Osteocyte (in vitro differentiated cells): ENCODE measurements at regions not wholly inside any gene's neighbourhood (a gene's known extent, or its start where the extent isn't known, plus 50 kb on each side); places are given as distances from the start of the nearest gene placed in this dataset.
A peak's percentile ranks its signal among the peaks of the same experiment; 100 is the strongest.

Experiments used
- DNase-seq: peaks from one replicate; pipeline ENCODE4 v3.0.0; 2021; ENCODE audit warnings: mixed read lengths; ENCODE audit not compliant: unreplicated experiment; ENCODE audit errors: extremely low spot score
- H3K27ac Mint-ChIP-seq: one replicate; pipeline ENCODE4 v1.8.0; 2021; ENCODE audit warnings: mild to moderate bottlenecking, mixed read lengths; ENCODE audit not compliant: unreplicated experiment
- H3K27me3 Mint-ChIP-seq: one replicate; pipeline ENCODE4 v1.8.0; 2021; ENCODE audit warnings: mixed read lengths; ENCODE audit not compliant: unreplicated experiment
- H3K36me3 Mint-ChIP-seq: one replicate; pipeline ENCODE4 v1.8.0; 2021; ENCODE audit warnings: mixed read lengths; ENCODE audit not compliant: unreplicated experiment
- H3K4me1 Mint-ChIP-seq: one replicate; pipeline ENCODE4 v1.8.0; 2021; ENCODE audit warnings: mixed read lengths; ENCODE audit not compliant: unreplicated experiment
- H3K4me3 Mint-ChIP-seq: one replicate; pipeline ENCODE4 v1.8.0; 2021; ENCODE audit warnings: mild to moderate bottlenecking, moderate library complexity, mixed read lengths; ENCODE audit not compliant: unreplicated experiment
- H3K9me3 Mint-ChIP-seq: one replicate; pipeline ENCODE4 v1.8.0; 2021; ENCODE audit warnings: mixed read lengths; ENCODE audit not compliant: unreplicated experiment
- TF ChIP-seq, protein P1 (sequence below): fragments of 200-600 bp; sonication (generic); IDR thresholded peaks from 2 replicates; pipeline ENCODE4 v1.5.0; 2021; ENCODE audit warnings: antibody characterized with exemption, mild to moderate bottlenecking, moderate library complexity

- TF ChIP-seq, protein P1, sequence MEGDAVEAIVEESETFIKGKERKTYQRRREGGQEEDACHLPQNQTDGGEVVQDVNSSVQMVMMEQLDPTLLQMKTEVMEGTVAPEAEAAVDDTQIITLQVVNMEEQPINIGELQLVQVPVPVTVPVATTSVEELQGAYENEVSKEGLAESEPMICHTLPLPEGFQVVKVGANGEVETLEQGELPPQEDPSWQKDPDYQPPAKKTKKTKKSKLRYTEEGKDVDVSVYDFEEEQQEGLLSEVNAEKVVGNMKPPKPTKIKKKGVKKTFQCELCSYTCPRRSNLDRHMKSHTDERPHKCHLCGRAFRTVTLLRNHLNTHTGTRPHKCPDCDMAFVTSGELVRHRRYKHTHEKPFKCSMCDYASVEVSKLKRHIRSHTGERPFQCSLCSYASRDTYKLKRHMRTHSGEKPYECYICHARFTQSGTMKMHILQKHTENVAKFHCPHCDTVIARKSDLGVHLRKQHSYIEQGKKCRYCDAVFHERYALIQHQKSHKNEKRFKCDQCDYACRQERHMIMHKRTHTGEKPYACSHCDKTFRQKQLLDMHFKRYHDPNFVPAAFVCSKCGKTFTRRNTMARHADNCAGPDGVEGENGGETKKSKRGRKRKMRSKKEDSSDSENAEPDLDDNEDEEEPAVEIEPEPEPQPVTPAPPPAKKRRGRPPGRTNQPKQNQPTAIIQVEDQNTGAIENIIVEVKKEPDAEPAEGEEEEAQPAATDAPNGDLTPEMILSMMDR = no peak
- H3K9me3 Mint-ChIP-seq = peaks cover 5% of the 10 kb centered on the region
- no peak overlapping the region for H3K27ac Mint-ChIP-seq
- no peak for DNase-seq
- no peaks in the 10 kb centered on the region for H3K27me3 Mint-ChIP-seq
- peaks cover 50% of the 10 kb centered on the region for H3K4me1 Mint-ChIP-seq
- no peak overlapping the region for H3K4me3 Mint-ChIP-seq
- no peaks in the 10 kb centered on the region for H3K36me3 Mint-ChIP-seq
These were observed 98.8 kb upstream of the PDE3A start for GRCh38 chr12:20269337-20270067.

- TF ChIP-seq, protein P1 = no peak
- H3K4me3 Mint-ChIP-seq = no peak overlapping the region
- H3K27ac Mint-ChIP-seq = no peak overlapping the region
- H3K27me3 Mint-ChIP-seq = no peaks in the 10 kb centered on the region
- peaks cover 42% of the 10 kb centered on the region for H3K4me1 Mint-ChIP-seq
- H3K36me3 Mint-ChIP-seq = no peaks in the 10 kb centered on the region
- no peak for DNase-seq
- H3K9me3 Mint-ChIP-seq = peaks cover 5% of the 10 kb centered on the region
These were observed 97.8 kb upstream of the PDE3A start for GRCh38 chr12:20270557-20270956.

GRCh38 chr12:20272161-20272560, 96.2 kb upstream of the PDE3A start:
- Mint-ChIP-seq H3K27ac (peak overlapping the region; percentile 58), H3K9me3 (peaks cover 5% of the 10 kb centered on the region), H3K27me3 (no peaks in the 10 kb centered on the region), H3K4me1 (peaks cover 45% of the 10 kb centered on the region), H3K36me3 (no peaks in the 10 kb centered on the region), H3K4me3 (no peak overlapping the region)
- TF ChIP-seq, protein P1 = no peak
- DNase-seq = no peak

DNA sequence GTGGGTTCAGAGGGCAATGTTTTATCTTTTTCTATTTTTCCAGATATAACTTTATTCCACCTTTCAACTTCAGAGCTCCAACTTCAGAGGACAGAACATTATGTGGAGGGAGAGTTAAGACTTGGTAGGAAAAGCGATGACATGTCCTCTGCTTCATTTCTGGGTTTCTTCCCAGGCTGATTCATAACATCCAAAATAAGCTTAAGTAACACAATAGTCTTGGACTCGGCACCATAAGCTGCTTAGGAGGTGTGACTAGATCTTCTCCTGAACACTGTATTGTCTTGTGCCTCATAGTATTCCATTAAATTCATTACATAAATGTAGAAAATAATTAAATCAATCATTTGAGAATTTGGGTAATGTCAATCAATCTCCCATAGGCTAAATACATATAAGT, 95.5 kb upstream of the PDE3A start:
- Mint-ChIP-seq H3K4me3 (no peak overlapping the region), H3K4me1 (peaks cover 45% of the 10 kb centered on the region), H3K27ac (peak overlapping the region; percentile 58), H3K36me3 (no peaks in the 10 kb centered on the region), H3K27me3 (no peaks in the 10 kb centered on the region), H3K9me3 (peaks cover 5% of the 10 kb centered on the region)
- no peak for DNase-seq
- TF ChIP-seq, protein P1 = no peak

- Mint-ChIP-seq H3K4me1 (peaks cover 45% of the 10 kb centered on the region), H3K27me3 (no peaks in the 10 kb centered on the region), H3K9me3 (no peaks in the 10 kb centered on the region)
These were observed 94.3 kb upstream of the PDE3A start for GRCh38 chr12:20274008-20274407.

More at GRCh38 chr12:20274008-20274407, 94.3 kb upstream of the PDE3A start:
- TF ChIP-seq, protein P1 = no peak
- no peaks in the 10 kb centered on the region for H3K36me3 Mint-ChIP-seq
- H3K4me3 Mint-ChIP-seq = no peak overlapping the region
- DNase-seq = no peak
- no peak overlapping the region for H3K27ac Mint-ChIP-seq
